ENCODE measurements at regions not wholly inside any gene's neighbourhood (a gene's known extent, or its start where the extent isn't known, plus 50 kb on each side); places are given as distances from the start of the nearest gene placed in this dataset.

DNA sequence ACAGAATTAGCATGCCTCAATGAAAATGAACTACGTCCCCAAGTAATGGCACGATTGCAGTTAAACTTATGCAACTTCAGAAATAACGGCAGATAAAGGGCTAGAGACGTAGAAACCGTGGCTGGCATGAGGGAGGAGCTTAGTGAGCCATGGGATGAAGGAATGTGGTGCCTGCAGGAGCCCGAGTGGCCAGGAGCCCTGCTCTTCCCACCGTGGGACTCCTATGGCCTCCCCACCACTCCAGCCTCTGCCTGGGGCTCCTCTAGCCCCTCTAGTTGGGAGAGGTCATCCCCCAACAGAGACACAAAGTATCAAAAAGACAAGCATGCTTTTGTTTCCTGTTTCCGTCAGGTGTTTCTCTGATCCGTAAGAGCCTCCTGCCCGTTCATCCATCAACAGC, 75.1 kb upstream of the BHLHE23 start:
- H3K4me3 ChIP-seq, result no peak overlapping the region
- TF ChIP-seq CTCF (IDR thresholded peaks at IDR 0.05), result no peak
- no peak overlapping the region for H3K27ac ChIP-seq
- 32 to 37% methylated on average over 10 of the region's 10 CpGs for WGBS, 2 donors
- intact Hi-C loops (cut with DNase I), result no loop called here
- H3K36me3 ChIP-seq, result no peaks in the 10 kb centered on the region
- peak in 1 of 6 donors; percentile 9 for DNase-seq
- H3K4me1 ChIP-seq, result no peaks in the 10 kb centered on the region
- H3K9me3 ChIP-seq, result peaks cover 0 to 6% (median 0%) of the 10 kb centered on the region in 4 donors
- H3K27me3 ChIP-seq, result peaks cover 0 to 3% (median 0%) of the 10 kb centered on the region in 4 donors
- no peak for FAIRE-seq
- ATAC-seq, result no peak

- H3K27me3 ChIP-seq, result peaks cover 0 to 3% (median 0%) of the 10 kb centered on the region in 4 donors
- TF ChIP-seq CTCF (IDR thresholded peaks at IDR 0.05), result no peak
- intact Hi-C loops (cut with DNase I), result no loop called here
- no peaks in the 10 kb centered on the region for H3K4me1 ChIP-seq
- ATAC-seq (no peak), DNase-seq (peak in 3 of 6 donors; percentile 3 to 22 (median 22)), FAIRE-seq (no peak)
- H3K4me3 ChIP-seq, result no peak overlapping the region
- H3K36me3 ChIP-seq, result no peaks in the 10 kb centered on the region
- H3K27ac ChIP-seq, result no peak overlapping the region
- peaks cover 0 to 6% (median 0%) of the 10 kb centered on the region in 4 donors for H3K9me3 ChIP-seq
- 59 to 72% methylated on average over 5 of the region's 5 CpGs for WGBS, 2 donors
These were observed 74.6 kb upstream of the BHLHE23 start for GRCh38 chr20:63081351-63081750.

GRCh38 chr20:63080811-63081210, 74.0 kb upstream of the BHLHE23 start:
- FAIRE-seq (no peak), ATAC-seq (no peak), DNase-seq (peak in 1 of 6 donors; percentile 14)
- no peak overlapping the region for H3K4me3 ChIP-seq
- H3K27ac ChIP-seq, result no peak overlapping the region
- H3K9me3 ChIP-seq, result peaks cover 0 to 6% (median 0%) of the 10 kb centered on the region in 4 donors
- no peak for TF ChIP-seq CTCF (IDR thresholded peaks at IDR 0.05)
- H3K4me1 ChIP-seq, result no peaks in the 10 kb centered on the region
- H3K27me3 ChIP-seq, result peaks cover 0 to 3% (median 0%) of the 10 kb centered on the region in 4 donors
- WGBS, 2 donors, result 43 to 67% methylated on average over 4 of the region's 4 CpGs
- H3K36me3 ChIP-seq, result no peaks in the 10 kb centered on the region
- intact Hi-C loops (cut with DNase I), result no loop called here

DNA sequence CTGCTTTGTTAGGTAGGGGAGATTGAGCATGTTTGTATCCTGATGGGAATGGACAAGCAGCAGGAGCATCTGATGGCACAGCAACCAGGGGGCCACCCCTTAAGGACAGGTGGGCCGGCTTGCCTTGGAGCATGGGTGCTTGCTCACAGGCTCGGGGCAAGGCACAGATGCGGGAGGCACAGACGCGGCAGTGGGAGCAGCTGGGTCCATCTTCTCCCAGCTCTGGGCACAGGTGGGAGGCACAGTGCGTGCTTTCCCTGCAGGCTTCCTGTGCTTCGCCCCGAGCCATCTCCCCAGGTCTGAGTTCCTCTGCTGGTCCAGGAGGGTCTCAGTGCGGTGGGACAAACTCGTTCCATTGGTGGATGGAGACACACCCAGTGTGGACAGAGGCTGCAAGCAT, 73.6 kb upstream of the BHLHE23 start:
- 63 to 80% methylated on average over 10 of the region's 10 CpGs for WGBS, 2 donors
- TF ChIP-seq CTCF (IDR thresholded peaks at IDR 0.05), result no peak
- Histone ChIP-seq H3K4me3 (no peak overlapping the region), H3K27ac (no peak overlapping the region), H3K4me1 (no peaks in the 10 kb centered on the region), H3K9me3 (peaks cover 0 to 6% (median 0%) of the 10 kb centered on the region in 4 donors), H3K27me3 (peaks cover 0 to 3% (median 0%) of the 10 kb centered on the region in 4 donors), H3K36me3 (no peaks in the 10 kb centered on the region)
- FAIRE-seq (no peak), DNase-seq (peak in 3 of 6 donors; percentile 6 to 46 (median 41)), ATAC-seq (no peak)
- intact Hi-C loops (cut with DNase I), result no loop called here

DNA sequence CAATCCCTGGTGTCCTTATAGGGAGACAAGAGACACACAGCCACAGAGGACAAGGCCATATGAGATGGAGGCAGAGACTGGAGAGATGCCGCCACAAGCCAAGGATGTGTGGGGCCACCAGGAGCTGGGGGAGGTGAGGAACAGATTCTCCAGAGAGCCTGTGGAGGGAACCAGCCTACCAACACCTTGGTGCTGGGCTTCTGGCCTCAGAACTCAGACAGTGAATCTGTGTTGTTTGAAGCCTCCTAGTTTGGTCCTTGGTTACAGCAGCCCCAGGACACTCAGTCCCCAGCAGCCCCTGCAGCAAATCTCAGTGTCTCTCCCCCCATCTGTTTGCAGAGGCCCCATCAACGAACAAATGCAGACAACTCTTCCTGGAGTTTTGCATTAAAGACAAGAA, 73.2 kb upstream of the BHLHE23 start:
- peak in 1 of 6 donors; percentile 6 for DNase-seq
- H3K4me3 ChIP-seq, result no peak overlapping the region
- FAIRE-seq, result no peak
- intact Hi-C loops (cut with DNase I), result no loop called here
- ATAC-seq, result no peak
- 44 to 65% methylated on average over 2 of the region's 2 CpGs for WGBS, 2 donors
- H3K27me3 ChIP-seq, result peaks cover 0 to 3% (median 0%) of the 10 kb centered on the region in 4 donors
- no peak overlapping the region for H3K27ac ChIP-seq
- no peak for TF ChIP-seq CTCF (IDR thresholded peaks at IDR 0.05)
- no peaks in the 10 kb centered on the region for H3K4me1 ChIP-seq
- H3K36me3 ChIP-seq, result no peaks in the 10 kb centered on the region
- H3K9me3 ChIP-seq, result peaks cover 0 to 6% (median 0%) of the 10 kb centered on the region in 4 donors

Data from pancreas (tissue), 10 donors.